ENCODE measurements at regions not wholly inside any gene's neighbourhood (a gene's known extent, or its start where the extent isn't known, plus 50 kb on each side); places are given as distances from the start of the nearest gene placed in this dataset.

DNA sequence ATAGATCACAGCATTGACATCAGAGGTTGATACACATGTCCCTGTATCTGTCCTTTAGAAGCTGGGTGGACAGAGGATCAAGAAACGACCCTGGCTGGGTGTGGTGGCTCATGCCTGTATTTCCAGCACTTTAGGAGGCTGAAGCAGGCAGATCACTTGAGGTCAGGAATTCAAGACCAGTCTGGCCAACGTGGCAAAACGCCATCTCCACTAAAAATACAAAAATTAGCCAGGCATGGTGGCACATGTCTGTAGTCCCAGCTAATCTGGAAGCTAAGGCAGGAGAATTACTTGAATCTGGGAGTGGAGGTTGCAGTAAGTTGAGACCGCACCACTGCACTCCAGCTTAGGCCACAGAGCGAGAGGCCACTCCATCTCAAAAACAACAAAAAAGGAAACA is 300.4 kb upstream of the AMELY start:
- TF ChIP-seq POLR2A (IDR thresholded peaks at IDR 0.05), result no peak
- TF ChIP-seq, protein P1, sequence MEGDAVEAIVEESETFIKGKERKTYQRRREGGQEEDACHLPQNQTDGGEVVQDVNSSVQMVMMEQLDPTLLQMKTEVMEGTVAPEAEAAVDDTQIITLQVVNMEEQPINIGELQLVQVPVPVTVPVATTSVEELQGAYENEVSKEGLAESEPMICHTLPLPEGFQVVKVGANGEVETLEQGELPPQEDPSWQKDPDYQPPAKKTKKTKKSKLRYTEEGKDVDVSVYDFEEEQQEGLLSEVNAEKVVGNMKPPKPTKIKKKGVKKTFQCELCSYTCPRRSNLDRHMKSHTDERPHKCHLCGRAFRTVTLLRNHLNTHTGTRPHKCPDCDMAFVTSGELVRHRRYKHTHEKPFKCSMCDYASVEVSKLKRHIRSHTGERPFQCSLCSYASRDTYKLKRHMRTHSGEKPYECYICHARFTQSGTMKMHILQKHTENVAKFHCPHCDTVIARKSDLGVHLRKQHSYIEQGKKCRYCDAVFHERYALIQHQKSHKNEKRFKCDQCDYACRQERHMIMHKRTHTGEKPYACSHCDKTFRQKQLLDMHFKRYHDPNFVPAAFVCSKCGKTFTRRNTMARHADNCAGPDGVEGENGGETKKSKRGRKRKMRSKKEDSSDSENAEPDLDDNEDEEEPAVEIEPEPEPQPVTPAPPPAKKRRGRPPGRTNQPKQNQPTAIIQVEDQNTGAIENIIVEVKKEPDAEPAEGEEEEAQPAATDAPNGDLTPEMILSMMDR (IDR thresholded peaks at IDR 0.05), result no peak
